Stomach (tissue), 4 donors: ENCODE measurements at regions not wholly inside any gene's neighbourhood (a gene's known extent, or its start where the extent isn't known, plus 50 kb on each side); places are given as distances from the start of the nearest gene placed in this dataset.

Experiments used
- CTCF ChIP-seq, 7 experiments: fragments of 450-650 bp in 4 of 7; fragments of 200-600 bp in 3 of 7; sonication (generic) in 3 of 7; IDR thresholded peaks; one replicate each; pipeline ENCODE4 v1.5.1; 2016 to 2019; ENCODE audit warnings: antibody characterized with exemption in 7 of 7, control low read depth in 2 of 7, mild to moderate bottlenecking in 1 of 7
- EP300 ChIP-seq: sonication (generic); formaldehyde crosslinking; IDR thresholded peaks from one replicate; pipeline ENCODE4 v1.6.1; 2017; ENCODE audit warnings: antibody characterized with exemption
- POLR2A ChIP-seq, 4 donors: fragments of 450-650 bp; IDR thresholded peaks; one replicate each; pipeline ENCODE4 v1.6.1; 2016; ENCODE audit warnings: antibody characterized with exemption in 4 of 4, control low read depth in 2 of 4, mild to moderate bottlenecking in 1 of 4, moderate library complexity in 1 of 4
- POLR2AphosphoS5 ChIP-seq, 3 donors: sonication (generic); formaldehyde crosslinking; IDR thresholded peaks; one replicate each; pipeline ENCODE4 v1.6.1; 2016; ENCODE audit warnings: antibody characterized with exemption in 3 of 3

GRCh38 chr10:107497024-107497423 is 332.5 kb upstream of the SORCS1 start:
- no peak for TF ChIP-seq EP300
- no peak for TF ChIP-seq POLR2A (IDR thresholded peaks at IDR 0.05)
- no peak for TF ChIP-seq CTCF (IDR thresholded peaks at IDR 0.05)
- TF ChIP-seq POLR2AphosphoS5 (IDR thresholded peaks at IDR 0.05): no peak
